ENCODE measurements at regions not wholly inside any gene's neighbourhood (a gene's known extent, or its start where the extent isn't known, plus 50 kb on each side); places are given as distances from the start of the nearest gene placed in this dataset.
"Not testable (repeated sequence)": the region's sequence is repeated elsewhere in the genome, so short reads cannot be mapped to it uniquely, and the experiment has no call there.

- peaks cover 1 to 23% (median 5%) of the 10 kb centered on the region in 5 donors for H3K9me3 Mint-ChIP-seq
- H3K4me3 Mint-ChIP-seq: not testable (repeated sequence)
These were observed 112.6 kb downstream of the PDHA2 start for GRCh38 chr4:95952538-95952937.

GRCh38 chr4:95956094-95956493, 116.2 kb downstream of the PDHA2 start:
- DNase-seq: no peak
- Mint-ChIP-seq H3K27ac (no peak overlapping the region), H3K27me3 (no peaks in the 10 kb centered on the region), H3K4me3 (no peak overlapping the region), H3K9me3 (peaks cover 1 to 20% (median 5%) of the 10 kb centered on the region in 5 donors), H3K4me1 (no peaks in the 10 kb centered on the region), H3K36me3 (no peaks in the 10 kb centered on the region)
- no peak overlapping the region for H3K4me3 ChIP-seq (ENCODE audit: low read length)
- no peaks in the 10 kb centered on the region for H3K4me1 ChIP-seq (ENCODE audit: insufficient read depth, low read length)
- H3K27me3 ChIP-seq (ENCODE audit: insufficient read depth, low read length, poor library complexity, severe bottlenecking): no peaks in the 10 kb centered on the region
- H3K9me3 ChIP-seq (ENCODE audit: low read length): no peaks in the 10 kb centered on the region
- CTCF ChIA-PET: no interaction called here
- POLR2A ChIA-PET: no interaction called here
- H3K27ac ChIP-seq (ENCODE audit: low read depth, low read length): no peak overlapping the region
- H3K36me3 ChIP-seq (ENCODE audit: insufficient read depth, low read length): no peaks in the 10 kb centered on the region

More at GRCh38 chr4:95952538-95952937, 112.6 kb downstream of the PDHA2 start:
- DNase-seq; H3K27ac ChIP-seq (ENCODE audit: low read depth, low read length); CTCF ChIA-PET; H3K9me3 ChIP-seq (ENCODE audit: low read length); H3K27me3 Mint-ChIP-seq; H3K36me3 Mint-ChIP-seq; H3K27ac Mint-ChIP-seq; H3K4me1 ChIP-seq (ENCODE audit: insufficient read depth, low read length); H3K27me3 ChIP-seq (ENCODE audit: insufficient read depth, low read length, poor library complexity, severe bottlenecking); H3K4me3 ChIP-seq (ENCODE audit: low read length); POLR2A ChIA-PET; H3K36me3 ChIP-seq (ENCODE audit: insufficient read depth, low read length); H3K4me1 Mint-ChIP-seq: not testable (repeated sequence)

GRCh38 chr4:95957054-95957453, 117.2 kb downstream of the PDHA2 start:
- H3K27me3 ChIP-seq (ENCODE audit: insufficient read depth, low read length, poor library complexity, severe bottlenecking): no peaks in the 10 kb centered on the region
- DNase-seq: no peak
- Mint-ChIP-seq H3K27ac (no peak overlapping the region), H3K4me1 (no peaks in the 10 kb centered on the region), H3K4me3 (no peak overlapping the region), H3K27me3 (no peaks in the 10 kb centered on the region), H3K9me3 (peaks cover 1 to 20% (median 2%) of the 10 kb centered on the region in 5 donors), H3K36me3 (no peaks in the 10 kb centered on the region)
- H3K4me3 ChIP-seq (ENCODE audit: low read length): no peak overlapping the region
- CTCF ChIA-PET: no interaction called here
- POLR2A ChIA-PET: no interaction called here
- H3K36me3 ChIP-seq (ENCODE audit: insufficient read depth, low read length): no peaks in the 10 kb centered on the region
- H3K9me3 ChIP-seq (ENCODE audit: low read length): no peaks in the 10 kb centered on the region
- no peak overlapping the region for H3K27ac ChIP-seq (ENCODE audit: low read depth, low read length)
- H3K4me1 ChIP-seq (ENCODE audit: insufficient read depth, low read length): no peaks in the 10 kb centered on the region

- Mint-ChIP-seq H3K36me3 (no peaks in the 10 kb centered on the region), H3K27ac (no peak overlapping the region), H3K27me3 (no peaks in the 10 kb centered on the region)
These were observed 117.9 kb downstream of the PDHA2 start for GRCh38 chr4:95957759-95958158.

GRCh38 chr4:95959182-95959581, 119.3 kb downstream of the PDHA2 start:
- H3K27ac ChIP-seq (ENCODE audit: low read depth, low read length): no peak overlapping the region
- ChIA-PET CTCF (interaction anchor here (1.2 kb wide), 1 partner anchor 44 kb away, joined by 3 read pairs; no protein-coding TSS in a partner anchor), POLR2A (no interaction called here)
- no peaks in the 10 kb centered on the region for H3K36me3 Mint-ChIP-seq
- peaks cover 0 to 13% (median 1%) of the 10 kb centered on the region in 5 donors for H3K9me3 Mint-ChIP-seq
- no peaks in the 10 kb centered on the region for H3K27me3 Mint-ChIP-seq
- H3K36me3 ChIP-seq (ENCODE audit: insufficient read depth, low read length): no peaks in the 10 kb centered on the region
- H3K4me1 Mint-ChIP-seq: no peaks in the 10 kb centered on the region
- H3K4me3 ChIP-seq (ENCODE audit: low read length): no peak overlapping the region
- H3K4me1 ChIP-seq (ENCODE audit: insufficient read depth, low read length): no peaks in the 10 kb centered on the region
- no peak for DNase-seq
- no peak overlapping the region for H3K27ac Mint-ChIP-seq
- no peak overlapping the region for H3K4me3 Mint-ChIP-seq
- no peaks in the 10 kb centered on the region for H3K27me3 ChIP-seq (ENCODE audit: insufficient read depth, low read length, poor library complexity, severe bottlenecking)
- H3K9me3 ChIP-seq (ENCODE audit: low read length): no peaks in the 10 kb centered on the region

More at GRCh38 chr4:95957759-95958158, 117.9 kb downstream of the PDHA2 start:
- POLR2A ChIA-PET: no interaction called here
- CTCF ChIA-PET: no interaction called here
- no peaks in the 10 kb centered on the region for H3K9me3 ChIP-seq (ENCODE audit: low read length)
- DNase-seq: no peak
- no peak overlapping the region for H3K4me3 ChIP-seq (ENCODE audit: low read length)
- Mint-ChIP-seq H3K4me1 (no peaks in the 10 kb centered on the region), H3K4me3 (no peak overlapping the region), H3K9me3 (peaks cover 1 to 18% (median 2%) of the 10 kb centered on the region in 5 donors)
- H3K27me3 ChIP-seq (ENCODE audit: insufficient read depth, low read length, poor library complexity, severe bottlenecking): no peaks in the 10 kb centered on the region
- no peaks in the 10 kb centered on the region for H3K36me3 ChIP-seq (ENCODE audit: insufficient read depth, low read length)
- no peak overlapping the region for H3K27ac ChIP-seq (ENCODE audit: low read depth, low read length)
- H3K4me1 ChIP-seq (ENCODE audit: insufficient read depth, low read length): no peaks in the 10 kb centered on the region

GRCh38 chr4:95959633-95960032, 119.7 kb downstream of the PDHA2 start:
- H3K27ac ChIP-seq (ENCODE audit: low read depth, low read length): no peak overlapping the region
- POLR2A ChIA-PET: no interaction called here
- Mint-ChIP-seq H3K9me3 (peaks cover 0 to 11% (median 1%) of the 10 kb centered on the region in 5 donors), H3K36me3 (no peaks in the 10 kb centered on the region), H3K4me1 (no peaks in the 10 kb centered on the region), H3K27me3 (no peaks in the 10 kb centered on the region), H3K4me3 (no peak overlapping the region), H3K27ac (no peak overlapping the region)
- H3K4me3 ChIP-seq (ENCODE audit: low read length): no peak overlapping the region
- H3K27me3 ChIP-seq (ENCODE audit: insufficient read depth, low read length, poor library complexity, severe bottlenecking): no peaks in the 10 kb centered on the region
- H3K9me3 ChIP-seq (ENCODE audit: low read length): no peaks in the 10 kb centered on the region
- no peaks in the 10 kb centered on the region for H3K4me1 ChIP-seq (ENCODE audit: insufficient read depth, low read length)
- H3K36me3 ChIP-seq (ENCODE audit: insufficient read depth, low read length): no peaks in the 10 kb centered on the region
- no peak for DNase-seq
- CTCF ChIA-PET: interaction anchor here (1.2 kb wide), 1 partner anchor 43 kb away, joined by 3 read pairs; no protein-coding TSS in a partner anchor

- H3K9me3 Mint-ChIP-seq: peaks cover 0 to 7% (median 2%) of the 10 kb centered on the region in 5 donors
- no peaks in the 10 kb centered on the region for H3K4me1 Mint-ChIP-seq
- no peak overlapping the region for H3K4me3 Mint-ChIP-seq
- Histone ChIP-seq H3K36me3 (ENCODE audit: insufficient read depth, low read length) (no peaks in the 10 kb centered on the region), H3K9me3 (ENCODE audit: low read length) (no peaks in the 10 kb centered on the region), H3K27me3 (ENCODE audit: insufficient read depth, low read length, poor library complexity, severe bottlenecking) (no peaks in the 10 kb centered on the region), H3K27ac (ENCODE audit: low read depth, low read length) (no peak overlapping the region), H3K4me3 (ENCODE audit: low read length) (no peak overlapping the region), H3K4me1 (ENCODE audit: insufficient read depth, low read length) (no peaks in the 10 kb centered on the region)
- no peak for DNase-seq
- no peaks in the 10 kb centered on the region for H3K36me3 Mint-ChIP-seq
- H3K27ac Mint-ChIP-seq: no peak overlapping the region
- POLR2A ChIA-PET: no interaction called here
- CTCF ChIA-PET: no interaction called here
- no peaks in the 10 kb centered on the region for H3K27me3 Mint-ChIP-seq
These were observed 123.6 kb downstream of the PDHA2 start for GRCh38 chr4:95963456-95963855.

GRCh38 chr4:95979961-95980876, 140.3 kb downstream of the PDHA2 start:
- Histone ChIP-seq H3K27me3 (ENCODE audit: insufficient read depth, low read length, poor library complexity, severe bottlenecking) (no peaks in the 10 kb centered on the region), H3K4me3 (ENCODE audit: low read length) (no peak overlapping the region), H3K27ac (ENCODE audit: low read depth, low read length) (no peak overlapping the region), H3K36me3 (ENCODE audit: insufficient read depth, low read length) (no peaks in the 10 kb centered on the region), H3K9me3 (ENCODE audit: low read length) (no peaks in the 10 kb centered on the region), H3K4me1 (ENCODE audit: insufficient read depth, low read length) (no peaks in the 10 kb centered on the region)
- Mint-ChIP-seq H3K36me3 (peaks cover 0 to 5% (median 0%) of the 10 kb centered on the region in 3 donors), H3K27me3 (no peaks in the 10 kb centered on the region), H3K27ac (no peak overlapping the region), H3K4me1 (no peaks in the 10 kb centered on the region), H3K4me3 (no peak overlapping the region), H3K9me3 (peaks cover 0 to 19% (median 7%) of the 10 kb centered on the region in 5 donors)
- DNase-seq: no peak
- CTCF ChIA-PET: no interaction called here
- POLR2A ChIA-PET: no interaction called here

Measured in CD8-positive, alpha-beta memory T cell (primary cell).